ENCODE measurements at regions not wholly inside any gene's neighbourhood (a gene's known extent, or its start where the extent isn't known, plus 50 kb on each side); places are given as distances from the start of the nearest gene placed in this dataset.

GRCh38 chr1:235920596-235921375 is 54.1 kb upstream of the LYST start:
- BruUV-seq (replicated peaks), result no TSS peak
- no peak overlapping the region for H3K27ac ChIP-seq (ENCODE audit: extremely low read depth, low read depth, low read length)
- no peaks in the 10 kb centered on the region for H3K9me3 ChIP-seq (replicated peaks; ENCODE audit: control insufficient read depth, insufficient read depth, low read depth, low read length)
- 0% methylated on average over 12 of the region's 12 CpGs for WGBS (ENCODE audit: insufficient coverage, low coverage, missing lambda C conversion rate)
- no peak overlapping the region for H2AFZ ChIP-seq (ENCODE audit: low read depth, low read length)
- in situ Hi-C loops (cut with MboI), result no loop called here
- H3K27me3 ChIP-seq (ENCODE audit: control insufficient read depth in 2 of 2, insufficient read depth in 2 of 2, low read length in 2 of 2), result peaks cover 45 to 68% of the 10 kb centered on the region in 2 experiments; a peak in 4 of 5 replicates
- no peak overlapping the region for H3K9ac ChIP-seq (ENCODE audit: insufficient read depth in 1 of 2, low read depth in 2 of 2, low read length in 2 of 2)
- H3K9me1 ChIP-seq (ENCODE audit: control insufficient read depth, insufficient read depth, low read length), result no peaks in the 10 kb centered on the region
- TF ChIP-seq HIVEP1 (CRISPR knock-in tag; IDR thresholded peaks at IDR 0.05) (no peak), MYC (IDR thresholded peaks at IDR 0.05; ENCODE audit: low read depth, low read length) (no peak), MYC (CRISPR knock-in tag; IDR thresholded peaks at IDR 0.05; ENCODE audit: borderline replicate concordance, low read depth) (no peak), PTBP1 (IDR thresholded peaks at IDR 0.05; ENCODE audit: low read depth, low read length) (no peak), NCOA6 (IDR thresholded peaks at IDR 0.05) (no peak), ZNF436 (CRISPR knock-in tag; IDR thresholded peaks at IDR 0.05) (no peak), CUX1 (CRISPR knock-in tag; IDR thresholded peaks at IDR 0.05) (no peak), TAL1 (IDR thresholded peaks at IDR 0.05) (no peak), ZNF507 (tag; conservative IDR thresholded peaks at IDR 0.05) (no peak), NR0B1 (IDR thresholded peaks at IDR 0.05; ENCODE audit: partially characterized antibody) (no peak), CBX8 (IDR thresholded peaks at IDR 0.05; ENCODE audit: borderline replicate concordance, extremely low read depth, low read depth, low read length, poor library complexity, severe bottlenecking) (no peak), PTRF (tag; IDR thresholded peaks at IDR 0.05) (no peak), EGR1 (conservative IDR thresholded peaks at IDR 0.05) (no peak), ZNF75A (CRISPR knock-in tag; IDR thresholded peaks at IDR 0.05) (no peak), PHTF2 (CRISPR knock-in tag; IDR thresholded peaks at IDR 0.05) (no peak)
- H3K4me3 ChIP-seq, result no peak overlapping the region
- no peak for DNase-seq (ENCODE audit: extremely low read depth in 1 of 4, low spot score in 3 of 4)
- H3K4me1 ChIP-seq (replicated peaks in 1 of 2; ENCODE audit: control insufficient read depth in 2 of 2, insufficient read depth in 2 of 2, low read length in 2 of 2), result no peaks in the 10 kb centered on the region
- H4K20me1 ChIP-seq (replicated peaks; ENCODE audit: control insufficient read depth, insufficient read depth, low read length), result peaks cover 2% of the 10 kb centered on the region; the same call in 1 of the 2 replicates
- ATAC-seq, result no peak
- H3K4me2 ChIP-seq (ENCODE audit: insufficient read depth, low read length), result no peak overlapping the region
- no peaks in the 10 kb centered on the region for H3K79me2 ChIP-seq (ENCODE audit: control insufficient read depth, insufficient read depth, low read length)
- FAIRE-seq, result no peak
- H3K36me3 ChIP-seq (ENCODE audit: control insufficient read depth, insufficient read depth, low read length), result no peaks in the 10 kb centered on the region
- CTCF ChIA-PET (ENCODE audit: low intra/inter-chr PET ratio), result no interaction called here
- intact Hi-C loops (cut with micrococcal nuclease), result no loop called here
- POLR2A ChIA-PET, result no interaction called here
